Left hindlimb (tissue), 1 donor: ENCODE measurements at regions not wholly inside any gene's neighbourhood (a gene's known extent, or its start where the extent isn't known, plus 50 kb on each side); places are given as distances from the start of the nearest gene placed in this dataset.
A peak's percentile ranks its signal among the peaks of the same experiment; 100 is the strongest.

Source experiments
- DNase-seq: peaks from one replicate; pipeline ENCODE4 v3.0.0-alpha.2; 2018

- no peak for DNase-seq
Measured at GRCh38 chr2:221137385-221137784, 434.7 kb downstream of the EPHA4 start.

DNA sequence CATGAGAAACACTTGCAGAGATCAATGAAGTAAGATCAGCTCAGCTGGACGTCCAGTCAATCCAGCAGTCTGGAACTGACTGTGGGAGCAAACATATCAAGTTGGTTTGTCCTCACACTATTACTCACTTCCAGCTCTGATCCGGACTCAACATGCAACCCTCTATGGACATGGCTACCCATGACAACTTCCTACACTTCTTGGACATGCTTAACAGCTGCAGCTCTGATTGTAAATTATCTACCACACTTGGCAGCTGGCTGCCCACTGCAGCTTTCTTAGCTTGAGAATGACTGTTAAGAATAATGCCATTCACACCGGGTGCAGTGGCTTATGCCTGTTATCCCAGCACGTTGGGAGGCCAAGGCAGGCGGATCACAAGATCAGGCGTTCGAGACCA is 429.8 kb downstream of the EPHA4 start:
- no peak for DNase-seq

GRCh38 chr2:221143231-221143630 is 428.9 kb downstream of the EPHA4 start:
- no peak for DNase-seq

- no peak for DNase-seq
Measured at GRCh38 chr2:221144909-221145308, 427.2 kb downstream of the EPHA4 start.

- no peak for DNase-seq
Measured at GRCh38 chr2:221145396-221145795, 426.7 kb downstream of the EPHA4 start.

GRCh38 chr2:221153226-221153625 is 418.9 kb downstream of the EPHA4 start:
- DNase-seq = no peak

GRCh38 chr2:221154176-221154575 is 417.9 kb downstream of the EPHA4 start:
- no peak for DNase-seq

DNA sequence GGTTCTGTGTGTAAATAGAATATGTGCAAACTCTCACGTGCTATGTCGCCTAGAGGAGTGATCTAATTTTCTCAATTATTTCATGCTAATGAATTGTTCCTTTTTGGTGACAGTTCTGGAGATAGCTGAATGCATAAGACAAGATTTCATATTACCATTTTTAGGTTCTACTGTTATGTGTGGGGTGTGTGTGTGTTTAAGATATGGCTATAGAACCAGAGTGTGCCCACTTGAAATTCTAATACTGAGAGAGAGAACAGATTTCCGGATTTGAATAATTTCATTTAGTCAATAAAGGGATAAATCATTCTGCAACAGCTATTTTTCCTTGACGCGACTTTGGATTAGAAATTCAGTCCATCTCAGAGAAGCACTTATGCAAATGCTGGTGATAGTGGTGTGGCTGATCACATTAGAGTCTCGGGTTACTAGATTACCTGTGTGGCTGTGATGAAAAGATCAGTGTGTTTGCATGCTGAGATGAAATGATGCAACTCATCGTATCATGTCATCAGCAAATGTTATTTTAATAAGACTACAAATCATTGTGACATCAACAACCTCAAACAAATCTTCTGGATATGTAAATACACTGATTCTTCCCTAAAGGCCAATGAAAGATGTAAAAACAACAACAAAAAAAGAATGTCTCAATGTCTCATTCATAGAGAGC is 415.9 kb downstream of the EPHA4 start:
- no peak for DNase-seq

- no peak for DNase-seq
Measured at GRCh38 chr2:221161186-221161585, 410.9 kb downstream of the EPHA4 start.

DNA sequence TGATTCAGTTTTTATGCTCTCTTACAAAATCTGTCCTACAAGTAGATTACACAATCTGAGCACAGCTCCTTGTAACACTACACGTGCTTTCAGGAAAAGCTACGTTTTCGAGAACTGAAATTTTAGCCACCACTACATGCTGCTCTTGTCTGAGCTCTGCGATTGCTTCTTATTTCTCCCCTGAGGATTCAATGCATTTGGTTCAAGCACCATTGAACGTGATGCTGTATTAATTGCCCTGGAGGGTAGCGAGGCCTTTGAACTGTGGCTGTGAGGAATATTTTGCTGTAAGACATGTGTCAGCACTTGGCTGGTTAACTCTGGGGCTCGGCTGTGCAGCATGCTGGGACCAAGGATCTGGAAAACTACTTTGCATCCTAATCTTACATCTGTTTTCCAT is 405.8 kb downstream of the EPHA4 start:
- DNase-seq = peak; percentile 74

- no peak for DNase-seq
Measured at GRCh38 chr2:221167561-221167960, 404.5 kb downstream of the EPHA4 start.

- no peak for DNase-seq
Measured at GRCh38 chr2:221169724-221170123, 402.4 kb downstream of the EPHA4 start.

- DNase-seq = no peak
Measured at GRCh38 chr2:221170548-221170947, 401.6 kb downstream of the EPHA4 start.

DNA sequence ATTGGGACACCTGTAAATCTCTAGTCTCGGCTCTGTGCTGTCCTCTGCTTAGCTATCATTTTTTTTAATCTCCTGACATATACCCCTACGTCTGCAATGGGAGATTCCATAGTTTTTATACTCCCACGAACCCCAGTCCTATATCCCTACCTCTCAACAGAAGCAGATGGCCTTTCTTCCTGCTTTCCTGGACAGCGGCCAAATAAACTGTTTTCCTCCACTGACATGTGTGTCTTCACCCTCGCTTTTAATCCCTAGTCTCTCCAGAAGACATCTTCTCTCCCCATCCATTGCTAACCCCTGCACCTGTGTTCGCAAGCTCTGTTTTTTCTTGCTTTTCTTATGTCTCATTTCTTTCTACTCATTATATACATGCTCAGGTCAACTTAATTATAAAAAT is 395.4 kb downstream of the EPHA4 start:
- no peak for DNase-seq

DNA sequence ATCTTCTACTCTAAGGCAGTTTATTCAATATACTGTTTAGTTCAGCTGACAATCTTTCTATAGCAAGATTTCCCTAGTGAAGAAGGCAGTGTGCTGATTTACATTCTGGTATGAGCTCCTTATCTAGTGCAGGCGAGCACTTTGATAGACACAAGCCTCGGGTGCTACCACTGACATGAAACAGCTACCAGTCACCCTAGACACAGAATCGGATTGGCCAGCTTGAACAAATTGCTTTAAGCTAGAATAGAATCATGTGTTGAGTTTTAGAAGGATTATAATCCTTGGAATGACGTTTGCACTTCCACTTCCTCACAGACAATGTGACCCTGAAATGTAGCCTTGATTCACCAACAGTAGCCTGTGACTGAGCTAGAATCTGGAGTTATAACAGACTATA is 394.0 kb downstream of the EPHA4 start:
- no peak for DNase-seq

- DNase-seq = no peak
Measured at GRCh38 chr2:221186873-221187272, 385.2 kb downstream of the EPHA4 start.

GRCh38 chr2:221189431-221190067 is 382.6 kb downstream of the EPHA4 start:
- no peak for DNase-seq

DNA sequence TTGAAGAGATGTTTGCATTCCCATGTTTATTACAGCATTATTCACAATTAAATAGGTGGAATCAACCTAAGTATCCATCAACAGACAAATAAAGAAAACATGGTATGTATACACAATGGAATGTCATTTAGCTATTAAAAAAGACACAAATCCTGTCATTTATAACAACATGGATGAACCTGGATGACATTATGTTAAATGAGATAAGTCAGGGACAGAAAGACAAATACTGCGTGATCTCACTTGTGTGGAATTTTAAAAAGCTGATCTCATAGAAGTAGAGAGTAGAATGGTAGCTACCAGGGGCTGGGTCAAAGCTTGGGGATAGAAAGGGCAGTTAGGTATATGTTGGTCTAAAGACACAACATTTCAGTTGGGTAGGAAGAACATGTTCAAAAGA is 376.3 kb downstream of the EPHA4 start:
- no peak for DNase-seq

DNA sequence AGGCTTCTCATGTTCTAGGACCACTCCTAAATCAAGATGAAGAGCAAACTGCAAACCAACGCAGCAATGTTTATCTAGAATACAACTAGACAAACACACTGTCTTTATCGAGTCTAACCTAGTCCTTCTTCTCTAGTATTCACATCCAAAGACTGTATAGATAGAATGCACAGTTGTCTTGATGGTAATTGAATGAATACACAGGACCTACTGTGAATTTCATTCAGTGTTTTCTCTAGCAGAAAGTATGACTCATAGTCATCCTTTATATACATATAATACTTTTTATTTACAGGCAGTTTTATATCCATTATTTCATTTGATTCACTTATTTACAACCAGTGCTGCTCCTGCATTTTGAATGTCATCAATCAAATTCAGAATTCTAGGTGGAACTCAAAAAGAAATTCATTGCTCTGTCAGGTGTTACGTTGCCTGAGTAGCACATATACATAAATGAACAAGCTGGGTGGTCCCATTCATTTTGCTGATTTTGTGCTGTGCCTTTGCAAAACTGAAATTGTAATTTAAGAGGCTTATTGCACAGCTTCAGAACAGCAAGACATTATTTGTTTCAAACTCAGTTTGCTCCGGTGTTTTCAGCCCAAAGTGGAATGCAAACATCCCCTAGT is 374.8 kb downstream of the EPHA4 start:
- no peak for DNase-seq

DNA sequence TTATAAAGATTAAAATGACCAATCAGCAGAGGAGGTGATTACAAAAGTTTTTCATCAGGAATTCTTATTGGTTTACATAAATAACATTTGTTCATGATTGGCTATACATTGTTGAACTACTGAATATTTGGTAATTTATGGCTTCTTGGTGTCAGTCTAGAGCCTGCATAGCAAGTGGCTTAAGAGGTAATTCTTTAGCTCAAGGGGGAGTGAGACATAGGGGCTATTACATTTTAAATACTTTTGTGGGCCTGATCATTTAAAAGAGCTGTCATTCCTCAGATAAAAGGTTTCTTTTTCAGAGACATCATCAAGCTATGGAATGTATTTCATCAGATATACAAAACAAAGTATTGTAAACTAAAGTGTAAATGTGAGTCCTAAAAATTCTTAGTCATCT is 373.8 kb downstream of the EPHA4 start:
- DNase-seq = no peak

DNA sequence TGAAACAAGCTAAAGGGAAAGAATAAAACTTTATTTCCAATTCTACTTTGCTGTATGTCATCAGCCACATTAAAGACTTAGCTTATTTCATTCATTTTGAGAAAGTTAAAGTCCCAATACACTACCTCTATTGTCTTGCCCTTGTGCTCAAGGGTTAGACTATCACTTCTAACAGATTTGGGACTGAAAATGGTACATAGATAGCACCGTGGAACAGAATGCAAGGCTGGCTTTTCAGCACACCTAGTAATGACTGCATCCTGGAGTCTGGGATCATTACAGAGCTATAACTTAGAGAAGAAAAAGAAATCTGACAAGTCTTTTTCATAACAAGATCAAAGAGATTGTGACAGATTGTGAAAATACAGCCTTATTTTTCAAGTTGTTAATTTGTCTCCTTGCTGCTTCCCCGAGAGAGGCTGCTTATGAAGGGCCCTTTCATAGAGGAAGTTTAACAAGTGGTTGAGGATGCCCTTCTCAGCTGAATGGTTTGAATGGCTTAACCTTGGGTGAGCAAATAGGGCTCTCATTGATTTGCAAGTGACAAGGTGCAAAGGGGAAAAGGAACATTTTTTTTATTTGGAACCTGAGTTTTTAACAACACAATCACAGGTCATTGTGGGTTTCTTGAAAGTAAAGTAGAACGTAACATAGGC is 371.8 kb downstream of the EPHA4 start:
- no peak for DNase-seq

- no peak for DNase-seq
Measured at GRCh38 chr2:221202431-221202830, 369.7 kb downstream of the EPHA4 start.

DNA sequence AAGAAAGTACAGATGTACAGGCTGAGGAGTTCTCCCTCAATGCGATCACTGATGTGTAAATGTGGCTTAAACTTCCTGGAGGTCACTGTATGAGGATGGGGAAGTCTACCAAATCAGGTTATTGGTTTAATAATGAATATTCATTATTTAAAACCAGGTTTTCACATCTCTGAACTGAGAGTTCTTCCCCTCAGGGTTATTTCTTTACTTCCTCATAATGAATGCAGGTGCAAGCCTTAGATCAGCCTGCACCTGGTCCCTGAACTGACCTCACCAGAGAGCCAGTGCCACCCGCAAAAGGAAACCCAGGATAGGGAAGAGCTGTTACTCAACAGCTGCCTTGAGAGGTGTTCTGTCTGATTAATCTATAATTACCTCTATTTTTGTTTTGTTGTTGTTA is 369.0 kb downstream of the EPHA4 start:
- no peak for DNase-seq

DNA sequence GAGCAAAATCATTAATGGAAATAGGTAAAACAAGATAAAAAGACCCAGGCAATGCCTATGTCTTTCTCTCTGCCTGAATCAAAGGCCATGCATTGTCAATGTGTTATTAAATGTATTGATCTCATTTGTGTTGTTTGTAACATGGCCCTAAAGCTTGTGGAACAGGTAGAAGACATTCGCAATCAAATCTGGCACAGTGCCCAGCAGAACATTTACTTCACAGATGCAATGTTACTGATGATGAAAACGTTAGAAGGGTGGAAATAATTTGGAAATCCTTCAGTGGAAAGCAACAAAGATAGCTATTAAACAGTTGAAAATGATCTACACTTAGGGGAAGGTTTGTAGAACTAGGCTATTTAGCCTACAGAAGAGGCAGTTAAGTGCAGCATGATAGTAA is 368.2 kb downstream of the EPHA4 start:
- no peak for DNase-seq
